Activated CD4-positive, alpha-beta T cell treated with anti-CD3 and anti-CD28 coated beads for 48 hours (primary cell): ENCODE measurements at regions not wholly inside any gene's neighbourhood (a gene's known extent, or its start where the extent isn't known, plus 50 kb on each side); places are given as distances from the start of the nearest gene placed in this dataset.
"Not testable (repeated sequence)": the region's sequence is repeated elsewhere in the genome, so short reads cannot be mapped to it uniquely, and the experiment has no call there.

ENCODE experiments used
- DNase-seq: peaks from one replicate; pipeline ENCODE4 v3.0.0-alpha.2; 2020

DNA sequence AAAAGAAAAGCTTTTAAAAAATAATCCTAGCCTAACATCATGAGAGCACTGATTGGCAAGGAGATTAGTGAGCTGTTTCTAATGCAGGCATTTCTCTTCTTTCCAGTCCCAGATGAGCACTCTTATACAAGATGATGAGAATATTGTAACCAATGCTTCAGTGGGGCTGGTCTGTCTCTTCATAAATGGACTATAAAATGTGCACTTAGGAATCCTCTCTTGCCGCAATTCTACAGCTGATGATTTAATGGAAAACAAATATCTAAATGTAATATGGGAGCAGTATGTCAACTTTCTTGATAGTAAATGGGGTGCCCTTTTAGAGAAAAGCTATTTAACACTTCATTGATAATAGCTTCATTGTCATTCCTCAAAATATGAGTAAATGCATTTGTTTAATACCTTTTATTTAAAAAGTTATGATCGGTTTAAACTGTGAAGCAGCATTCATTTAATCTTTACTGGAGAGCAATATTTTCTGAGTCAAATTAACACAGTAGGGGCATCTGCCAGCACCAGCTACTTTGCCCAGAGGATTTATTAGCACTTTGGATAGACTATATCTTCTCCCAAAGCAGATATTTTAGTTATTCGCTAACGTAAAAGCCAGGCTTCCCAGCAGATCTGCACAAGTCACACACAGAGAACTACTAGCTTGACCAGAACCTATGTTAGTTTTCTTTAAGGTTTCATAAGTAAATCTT, 985.9 kb downstream of the DIPK2A start:
- no peak for DNase-seq

DNA sequence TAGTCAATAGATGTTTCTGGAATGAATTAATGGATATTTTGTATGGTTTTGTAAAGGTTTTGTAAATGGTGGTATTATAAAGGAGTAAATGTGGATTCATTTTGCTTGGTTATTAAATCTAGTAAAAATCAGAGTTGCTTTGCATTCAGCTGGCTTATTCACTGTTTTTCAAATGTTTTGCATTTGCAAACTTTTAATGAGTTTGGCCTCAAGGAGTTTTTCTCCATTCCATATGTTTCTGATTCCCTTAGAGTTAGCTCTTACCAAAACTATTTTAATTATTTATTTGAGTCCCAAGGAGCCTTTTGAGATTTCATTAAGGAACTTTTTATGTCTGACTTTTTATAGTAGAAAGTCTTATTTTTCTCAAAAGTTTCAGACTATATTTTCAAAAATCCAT, 992.2 kb downstream of the DIPK2A start:
- no peak for DNase-seq

DNA sequence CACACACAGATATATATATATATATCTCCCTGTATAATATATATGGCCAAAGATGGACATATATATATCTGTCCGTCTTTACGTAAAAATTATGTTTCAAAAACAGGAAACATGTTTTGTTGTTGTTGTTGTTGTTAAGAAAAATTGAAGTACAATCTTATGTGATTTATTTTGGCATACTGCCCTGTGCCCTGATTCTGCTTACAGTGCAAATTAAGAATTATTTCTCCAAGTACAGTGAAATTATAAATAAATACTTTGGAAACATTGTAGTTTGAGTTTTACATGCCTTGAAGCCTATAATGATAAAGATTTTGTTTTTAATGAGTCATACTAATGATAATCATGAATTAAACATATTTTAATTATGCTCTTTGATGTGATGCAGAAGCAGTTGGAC, 994.9 kb downstream of the DIPK2A start:
- DNase-seq: no peak

DNA sequence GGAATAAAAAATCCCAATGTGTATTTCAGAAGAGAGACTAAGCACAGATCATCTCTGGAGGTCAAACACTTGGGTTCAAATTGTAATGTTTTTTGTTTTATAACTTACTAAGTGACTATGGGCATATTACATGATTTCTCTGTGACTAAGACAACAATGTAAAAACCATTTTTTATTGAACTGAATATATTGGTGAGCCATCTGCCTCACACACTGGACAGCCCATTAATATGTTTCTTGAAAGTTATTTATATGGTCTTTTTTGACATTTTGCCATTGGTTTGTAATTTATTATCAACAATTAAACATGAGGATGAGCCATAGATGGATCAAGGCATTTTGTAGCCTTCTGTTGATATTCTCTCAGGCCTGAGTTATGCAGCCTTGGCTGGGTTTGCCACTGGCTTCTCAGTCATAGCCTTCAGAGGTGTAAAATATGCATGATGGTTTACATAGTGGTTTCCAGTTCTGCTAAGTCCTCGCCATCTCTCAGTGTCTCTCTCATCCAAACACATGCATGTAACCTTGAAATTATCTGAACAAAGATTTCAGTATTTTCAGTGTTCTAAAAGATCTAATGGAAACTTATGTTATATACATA, 997.2 kb downstream of the DIPK2A start:
- DNase-seq: no peak

DNA sequence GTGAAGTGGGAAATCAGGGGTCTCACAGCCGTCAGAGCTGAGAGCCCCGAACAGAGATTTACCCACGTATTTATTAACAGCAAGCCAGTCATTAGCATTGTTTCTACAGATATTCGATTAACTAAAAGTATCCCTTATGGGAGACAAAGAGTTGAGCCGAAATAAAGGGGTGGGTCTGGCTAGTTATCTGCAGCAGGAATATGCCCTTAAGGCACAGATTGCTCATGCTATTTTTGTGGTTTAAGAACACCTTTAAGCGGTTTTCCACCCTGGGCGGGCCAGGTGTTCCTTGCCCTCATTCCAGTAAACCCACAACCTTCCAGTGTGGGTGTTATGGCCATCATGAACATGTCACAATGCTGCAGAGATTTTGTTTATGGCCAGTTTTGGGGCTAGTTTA, 1012.9 kb downstream of the DIPK2A start:
- not testable (repeated sequence) for DNase-seq

DNA sequence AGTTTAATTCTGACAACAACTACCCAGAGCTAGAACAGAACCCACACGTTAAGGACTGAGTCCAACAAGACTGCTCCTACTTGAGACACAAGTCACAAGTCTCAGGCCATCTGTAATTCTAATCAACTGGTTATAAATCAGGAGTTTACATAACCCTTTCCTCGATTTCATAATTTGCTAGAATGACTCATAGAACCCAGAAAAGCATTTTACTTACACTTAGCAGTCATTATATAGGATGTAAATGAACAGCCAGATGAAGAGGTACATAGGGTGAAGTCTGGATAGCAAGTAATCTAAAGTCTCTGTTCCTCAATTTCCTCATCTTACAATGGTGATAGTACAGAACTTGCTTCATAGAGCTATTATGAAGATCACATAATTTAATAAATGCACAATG, 1018.2 kb downstream of the DIPK2A start:
- no peak for DNase-seq

DNA sequence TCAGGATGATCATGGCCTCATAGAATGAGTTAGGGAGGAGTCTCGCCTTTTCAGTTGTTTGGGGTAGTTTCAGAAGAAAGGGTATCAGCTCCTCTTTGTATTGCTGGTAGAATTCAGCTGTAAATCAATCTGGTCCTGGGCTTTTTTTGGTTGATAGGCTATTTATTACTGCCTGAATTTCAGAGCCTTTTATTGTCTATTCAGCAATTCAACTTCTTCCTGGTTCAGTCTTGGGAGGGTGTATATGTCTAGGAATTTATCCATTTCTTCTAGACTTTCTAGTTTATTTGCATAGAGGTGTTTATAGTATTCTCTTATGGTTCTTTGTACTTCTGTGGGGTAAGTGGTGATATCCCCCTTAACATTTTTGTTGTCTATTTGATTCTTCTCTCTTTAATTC, 1024.2 kb downstream of the DIPK2A start:
- no peak for DNase-seq

DNA sequence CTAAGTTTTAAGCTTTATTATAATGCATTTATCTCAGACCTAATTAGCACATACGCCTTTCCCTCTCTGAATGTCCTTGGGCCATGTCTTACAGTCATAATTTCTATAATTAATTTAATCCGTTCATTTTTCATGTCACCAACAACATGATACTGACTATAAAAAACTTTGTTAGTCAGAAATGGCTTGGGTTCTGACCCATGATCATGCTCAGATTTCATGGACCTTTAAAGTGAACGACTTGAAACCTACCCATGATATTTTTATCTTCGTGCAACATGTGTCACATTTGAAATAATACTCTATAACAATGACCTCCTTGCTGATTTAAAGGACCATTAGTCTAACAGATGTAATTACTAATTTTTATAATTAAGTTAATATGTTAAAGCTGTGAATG, 1033.8 kb downstream of the DIPK2A start:
- DNase-seq: no peak

DNA sequence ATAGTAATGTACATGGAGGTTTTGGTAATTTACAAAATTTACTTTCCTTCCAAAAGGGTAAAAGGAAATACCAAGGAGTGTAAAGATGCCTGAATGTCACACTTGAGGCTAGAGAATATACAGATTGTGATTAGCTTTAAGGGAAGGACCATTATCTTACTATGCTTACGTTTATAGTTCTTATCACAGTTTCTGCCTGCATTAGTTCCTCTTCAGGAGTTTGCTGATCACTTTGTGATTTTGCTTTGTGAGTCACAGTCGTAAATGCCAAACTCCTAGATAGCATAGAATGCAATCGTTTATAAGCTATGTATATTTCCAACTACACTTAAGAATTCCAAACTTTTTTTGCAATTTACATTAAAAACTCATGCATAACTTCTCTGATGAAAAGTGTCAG, 1034.6 kb downstream of the DIPK2A start:
- DNase-seq: no peak

DNA sequence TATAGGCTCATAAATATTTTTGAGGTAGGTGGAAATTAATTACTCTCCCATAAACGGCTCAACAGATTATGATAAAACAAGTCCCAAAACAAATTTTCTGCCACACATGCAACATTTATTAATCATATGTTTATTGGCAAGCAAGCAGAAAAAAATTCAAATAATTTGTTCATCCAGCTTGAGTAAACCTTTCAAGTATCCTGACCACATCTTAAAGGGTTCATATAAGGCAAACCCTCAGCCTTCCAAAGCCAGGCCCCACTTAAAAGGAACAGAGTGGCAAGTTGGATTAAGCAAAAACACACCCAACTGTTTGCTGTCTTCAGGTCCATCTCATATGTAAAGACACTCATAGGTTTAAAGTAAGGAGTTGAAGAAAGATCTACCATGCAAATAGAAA, 1042.3 kb downstream of the DIPK2A start:
- no peak for DNase-seq

DNA sequence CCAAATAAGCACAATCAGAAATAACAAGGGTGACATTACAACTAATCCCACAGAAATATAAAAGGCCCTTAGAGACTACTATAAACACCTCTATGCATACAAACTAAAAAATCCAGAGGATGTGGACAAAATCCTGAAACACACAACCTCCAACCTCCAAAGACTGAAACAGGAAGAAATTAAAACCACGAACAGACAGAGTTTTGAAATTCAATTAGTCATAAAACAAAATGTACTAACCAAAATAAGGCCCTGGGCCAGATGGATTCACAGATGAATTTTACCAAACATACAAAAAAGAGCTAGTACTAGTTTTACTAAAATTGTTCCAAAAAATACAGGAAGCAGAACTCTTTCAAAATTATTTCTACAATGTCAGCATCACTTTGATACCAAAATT, 1043.6 kb downstream of the DIPK2A start:
- no peak for DNase-seq

DNA sequence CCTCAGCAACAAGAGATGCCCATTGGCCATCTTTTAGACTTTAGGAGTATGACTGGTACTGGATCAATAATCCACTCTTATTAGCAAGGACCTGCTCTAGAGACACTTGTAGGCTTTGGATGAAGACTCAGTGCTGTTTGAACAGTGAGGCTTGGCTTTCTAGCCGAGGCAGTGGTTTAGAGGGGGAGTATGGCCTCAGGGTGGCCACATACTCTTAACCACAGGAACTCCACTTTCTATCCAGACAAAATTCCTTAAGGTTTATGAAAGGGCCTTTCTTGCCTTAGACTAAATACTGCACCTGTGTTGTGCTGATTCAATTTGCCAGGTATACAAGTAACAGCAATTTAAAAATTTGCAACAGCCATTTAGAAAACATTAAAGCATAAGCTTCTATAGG, 1046.3 kb downstream of the DIPK2A start:
- no peak for DNase-seq

DNA sequence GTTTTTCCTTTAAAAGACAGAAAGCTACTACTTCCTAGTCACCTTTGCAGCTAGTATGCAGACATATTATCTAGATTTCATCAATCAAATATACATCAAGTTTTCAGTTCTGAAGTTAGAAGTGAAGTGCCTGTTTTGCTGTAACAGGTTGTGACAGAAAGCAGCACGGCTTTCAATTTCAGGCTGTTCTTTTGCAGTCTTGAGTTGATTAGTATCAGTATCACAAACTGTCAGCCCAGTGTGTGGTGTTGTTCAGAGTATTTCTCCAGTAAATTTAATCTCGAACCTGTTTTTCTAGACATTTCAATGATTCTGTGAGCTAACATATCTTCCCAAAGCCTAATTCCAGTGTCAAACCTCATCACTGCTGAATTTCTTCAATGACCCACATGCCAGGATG, 1050.8 kb downstream of the DIPK2A start:
- no peak for DNase-seq

DNA sequence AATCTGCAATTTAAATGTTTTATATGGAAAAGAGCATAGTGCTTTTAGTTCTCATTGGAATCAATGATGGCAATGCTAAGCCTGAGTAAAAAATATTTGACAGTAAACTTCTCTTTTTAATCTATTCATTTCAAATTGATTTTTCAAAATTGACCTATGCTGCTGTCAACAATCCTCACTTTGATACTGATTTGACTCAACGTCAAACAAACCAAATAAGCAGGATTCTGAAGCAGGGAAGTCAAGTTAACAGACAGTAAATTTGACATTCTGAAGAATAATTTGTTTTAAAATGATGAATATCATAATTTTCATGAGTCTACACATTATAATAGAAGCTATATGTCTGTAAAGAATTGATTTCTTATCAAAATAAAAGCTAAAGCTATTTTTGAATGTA, 1053.1 kb downstream of the DIPK2A start:
- DNase-seq: no peak

DNA sequence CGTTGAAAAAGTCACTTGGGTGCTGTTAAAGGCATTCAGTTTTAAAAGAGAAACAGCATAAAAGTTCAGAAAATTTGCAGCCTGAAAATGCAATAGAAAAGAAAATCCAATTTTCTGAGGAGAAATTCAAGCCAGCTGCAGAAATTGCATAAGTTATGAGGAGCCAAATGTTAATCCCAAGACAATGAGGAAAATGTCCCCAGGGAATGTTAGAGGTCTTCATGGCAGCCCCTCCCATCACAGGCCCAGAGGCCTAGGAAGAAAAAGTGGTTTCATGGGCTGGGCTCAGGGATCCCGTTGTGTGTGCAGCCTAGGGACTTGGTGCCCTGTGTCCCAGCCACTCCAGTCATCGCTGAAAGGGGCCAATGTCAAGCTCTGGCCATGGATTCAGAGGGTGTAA, 1055.6 kb downstream of the DIPK2A start:
- not testable (repeated sequence) for DNase-seq

DNA sequence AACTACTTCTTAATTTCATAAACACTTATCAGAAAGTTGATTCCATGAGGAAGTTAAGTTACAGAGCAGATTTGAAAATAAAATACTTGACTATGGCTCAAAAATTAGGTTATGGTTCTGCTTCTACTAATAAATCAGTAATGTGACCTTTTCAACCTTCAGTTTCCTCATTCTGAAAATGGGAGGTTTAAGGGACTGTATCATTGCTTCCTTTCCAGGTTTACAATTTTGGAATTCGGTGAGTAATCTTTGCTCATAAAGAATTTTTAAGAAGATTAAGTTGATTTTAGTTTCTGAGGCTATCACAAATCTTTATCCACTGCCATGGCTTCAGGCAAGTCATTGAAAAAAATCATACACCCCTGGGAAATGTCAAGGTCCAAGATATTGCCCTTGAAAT, 1061.2 kb downstream of the DIPK2A start:
- DNase-seq: no peak

DNA sequence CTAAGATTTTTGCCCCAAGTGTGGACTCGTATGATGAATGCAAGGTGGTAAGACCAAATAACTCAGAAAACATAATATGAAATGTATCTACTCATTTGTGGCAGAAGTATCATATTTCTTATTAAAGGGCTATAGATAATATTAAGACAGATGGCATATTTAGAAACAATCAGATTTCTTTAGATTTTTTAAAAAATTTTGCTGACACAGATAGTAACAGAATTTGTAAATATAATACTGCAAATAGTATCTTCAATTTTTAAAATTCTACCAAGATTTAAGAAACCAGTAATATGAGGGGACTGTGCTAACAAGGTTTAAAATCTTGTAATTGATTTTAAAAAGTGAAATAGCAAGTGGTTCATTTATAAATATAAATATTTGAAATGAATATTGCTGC, 1064.1 kb downstream of the DIPK2A start:
- no peak for DNase-seq

DNA sequence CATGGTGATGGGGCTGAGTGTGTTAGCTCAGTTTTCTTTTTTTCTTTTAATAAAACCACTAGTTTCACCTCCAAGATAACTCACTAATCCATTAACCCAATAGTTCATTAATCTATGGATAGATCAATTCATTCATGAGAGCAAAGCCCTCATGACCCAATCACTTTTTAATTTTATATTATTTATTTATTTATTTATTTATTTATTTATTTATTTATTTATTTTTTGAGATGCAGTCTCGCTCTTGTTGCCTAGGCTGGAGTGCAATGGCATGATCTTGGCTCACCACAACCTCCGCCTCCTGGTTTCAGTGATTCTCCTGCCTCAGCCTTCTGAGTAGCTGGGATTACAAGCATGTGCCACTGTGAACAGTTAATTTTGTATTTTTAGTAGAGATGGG, 1082.4 kb downstream of the DIPK2A start:
- not testable (repeated sequence) for DNase-seq

DNA sequence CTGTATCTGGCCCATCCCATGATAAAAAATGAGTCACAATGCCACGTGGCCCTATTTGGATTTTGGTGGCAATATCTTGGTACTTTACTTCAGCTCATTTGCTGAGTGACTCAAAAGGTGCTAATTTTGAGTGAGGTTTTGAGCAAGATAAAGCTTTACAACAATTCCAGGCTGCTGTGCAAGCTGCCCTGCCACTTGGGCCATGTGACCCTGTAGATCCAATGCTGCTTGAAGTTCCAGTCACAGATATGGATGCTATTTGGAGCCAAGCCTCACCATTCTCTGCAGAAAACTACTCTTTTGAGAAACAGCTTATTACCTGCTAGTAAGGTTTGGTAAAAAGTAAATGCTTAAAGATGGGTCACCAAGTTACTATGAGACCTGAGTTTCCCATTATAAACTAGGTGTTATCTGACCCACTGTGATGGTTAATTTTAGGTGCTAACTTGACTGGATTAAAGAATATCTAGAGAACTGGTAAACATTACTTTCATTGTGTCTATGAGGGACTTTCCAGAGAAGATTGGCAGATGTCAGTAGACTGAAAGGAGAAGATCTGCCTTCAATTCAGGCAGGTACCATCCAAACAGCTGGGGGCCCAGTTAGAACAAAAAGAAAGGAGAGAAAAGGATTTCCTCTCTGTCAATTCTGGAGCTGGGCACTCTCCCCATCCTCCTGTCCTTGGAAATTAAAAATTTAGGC, 1083.9 kb downstream of the DIPK2A start:
- DNase-seq: no peak

DNA sequence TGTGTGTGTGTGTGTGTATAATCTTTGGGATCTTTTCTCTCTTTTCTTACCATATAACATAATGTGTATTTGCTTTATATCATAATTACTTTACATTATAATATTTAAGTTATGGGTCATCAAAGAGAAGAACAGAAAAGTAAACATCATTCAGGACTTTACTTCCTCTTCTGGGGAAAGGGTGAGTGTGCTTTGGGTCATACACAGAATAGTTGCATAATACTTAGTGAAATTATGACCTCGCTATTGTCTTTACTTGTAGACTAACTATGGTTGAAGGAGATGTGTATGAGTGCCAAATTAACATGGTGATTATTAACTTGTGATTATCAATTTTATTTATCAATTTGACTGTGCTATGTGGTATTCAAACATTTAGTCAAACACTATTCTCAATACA, 1086.9 kb downstream of the DIPK2A start:
- DNase-seq: no peak

DNA sequence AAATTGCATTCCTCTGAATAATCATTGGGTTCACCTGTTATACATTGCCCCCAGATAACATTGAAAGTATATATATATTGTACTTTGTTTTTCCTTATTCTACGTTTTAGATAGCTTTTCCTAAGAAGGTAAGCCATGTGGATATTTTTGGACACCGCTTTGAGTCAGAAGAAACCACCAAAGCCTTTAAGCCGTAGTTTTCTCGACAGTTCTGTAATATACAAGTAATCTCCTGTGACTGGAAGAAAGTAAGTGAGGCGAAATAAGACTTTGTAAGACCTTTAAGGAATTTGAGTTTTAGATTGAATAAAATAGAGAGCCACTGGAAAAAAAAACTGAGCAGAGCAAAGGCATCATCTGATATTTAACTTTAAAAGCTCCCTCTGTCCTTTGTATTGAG, 1092.0 kb downstream of the DIPK2A start:
- DNase-seq: no peak

DNA sequence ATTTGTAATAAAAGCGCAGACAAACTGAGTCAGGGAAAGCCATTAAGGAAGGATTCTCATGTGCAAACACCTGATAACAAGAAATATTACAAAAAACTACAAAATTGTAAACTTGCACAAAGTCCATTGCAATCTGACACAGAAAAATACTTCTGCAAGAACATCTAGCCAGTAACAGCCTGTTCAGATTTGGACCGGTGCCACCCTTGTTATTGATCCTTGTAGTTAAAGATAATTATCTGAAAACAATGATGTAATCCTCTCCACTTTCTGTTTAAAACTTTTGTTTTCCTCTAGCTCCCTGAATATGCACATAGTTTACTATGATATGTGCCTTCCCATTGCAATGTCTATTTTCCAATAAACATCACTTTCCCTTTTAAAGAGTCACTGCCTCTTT, 1090.2 kb downstream of the PLOD2 start:
- no peak for DNase-seq

DNA sequence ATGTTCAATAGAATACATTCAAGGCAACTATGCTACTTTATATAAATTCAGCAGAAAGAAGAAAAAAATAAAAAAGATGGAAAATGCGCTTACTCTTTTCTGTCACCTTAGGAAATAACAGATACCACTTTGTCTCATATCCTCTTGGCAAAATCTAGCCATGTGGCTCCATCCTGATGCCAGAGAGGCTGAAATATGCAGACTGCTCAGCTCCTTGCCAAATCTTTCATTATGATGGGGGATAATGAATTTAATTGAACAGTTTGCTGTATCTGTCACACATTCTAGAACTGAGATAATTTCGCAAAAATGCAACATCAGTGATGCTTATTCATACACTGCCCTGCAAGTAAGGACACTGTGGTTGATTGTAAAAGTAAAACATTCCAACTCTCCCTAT, 1081.5 kb downstream of the PLOD2 start:
- DNase-seq: no peak

DNA sequence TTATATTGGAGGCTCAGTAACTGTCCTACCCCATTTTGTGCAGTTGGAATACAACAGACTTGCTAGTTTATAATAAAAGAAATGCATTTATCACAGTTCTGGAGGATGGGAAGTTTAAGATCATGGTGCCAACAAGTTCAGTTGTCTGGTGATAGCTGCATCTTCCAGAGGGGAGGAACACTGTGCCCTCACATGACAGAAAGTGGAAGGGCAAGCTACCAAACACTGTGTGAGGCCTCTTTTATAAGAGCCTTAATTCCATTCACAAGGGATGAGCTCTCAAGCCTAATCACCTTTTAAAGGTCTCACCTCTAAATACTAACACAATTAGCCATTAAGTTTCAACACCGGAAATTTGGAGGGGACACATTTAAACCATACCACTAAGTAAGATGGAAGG, 1073.9 kb downstream of the PLOD2 start:
- DNase-seq: no peak

DNA sequence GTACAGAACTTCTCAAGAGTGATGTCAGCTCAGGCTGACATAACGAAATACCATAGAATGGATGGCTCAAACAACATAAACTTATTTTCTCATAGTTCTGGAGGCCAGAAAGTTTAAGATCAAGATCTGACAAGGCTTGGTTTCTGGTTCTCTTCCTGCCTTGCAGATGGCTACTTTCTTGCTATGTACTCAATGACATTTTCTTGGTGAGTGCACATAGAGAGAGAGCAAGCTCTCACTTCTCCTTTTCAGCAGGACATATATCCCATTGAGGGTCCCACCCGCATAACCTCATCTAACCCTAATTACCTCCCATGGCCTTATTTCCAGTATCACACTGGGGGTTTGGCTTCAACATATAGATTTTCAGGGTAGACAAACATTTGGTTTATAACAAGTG, 1072.1 kb downstream of the PLOD2 start:
- DNase-seq: no peak
